Esophagus muscularis mucosa (tissue), 4 donors: ENCODE measurements at regions not wholly inside any gene's neighbourhood (a gene's known extent, or its start where the extent isn't known, plus 50 kb on each side); places are given as distances from the start of the nearest gene placed in this dataset.

Experiments
- CTCF ChIP-seq, 3 experiments: fragments of 200-600 bp in 2 of 3; fragments of 450-650 bp in 1 of 3; sonication (generic) in 2 of 3; IDR thresholded peaks; one replicate each; pipeline ENCODE4 v1.5.1; 2017 to 2019; ENCODE audit warnings: antibody characterized with exemption in 3 of 3, mild to moderate bottlenecking in 2 of 3, moderate library complexity in 1 of 3
- EP300 ChIP-seq: sonication (generic); formaldehyde crosslinking; IDR thresholded peaks from one replicate; pipeline ENCODE4 v1.6.1; 2017; ENCODE audit warnings: antibody characterized with exemption
- POLR2A ChIP-seq: fragments of 450-650 bp; IDR thresholded peaks from one replicate; pipeline ENCODE4 v1.6.1; 2017; ENCODE audit warnings: antibody characterized with exemption, moderate library complexity, mild to moderate bottlenecking, low read depth
- POLR2AphosphoS5 ChIP-seq, 2 donors: sonication (generic); formaldehyde crosslinking; IDR thresholded peaks; one replicate each; pipeline ENCODE4 v1.6.1; 2017; ENCODE audit warnings: antibody characterized with exemption in 2 of 2

DNA sequence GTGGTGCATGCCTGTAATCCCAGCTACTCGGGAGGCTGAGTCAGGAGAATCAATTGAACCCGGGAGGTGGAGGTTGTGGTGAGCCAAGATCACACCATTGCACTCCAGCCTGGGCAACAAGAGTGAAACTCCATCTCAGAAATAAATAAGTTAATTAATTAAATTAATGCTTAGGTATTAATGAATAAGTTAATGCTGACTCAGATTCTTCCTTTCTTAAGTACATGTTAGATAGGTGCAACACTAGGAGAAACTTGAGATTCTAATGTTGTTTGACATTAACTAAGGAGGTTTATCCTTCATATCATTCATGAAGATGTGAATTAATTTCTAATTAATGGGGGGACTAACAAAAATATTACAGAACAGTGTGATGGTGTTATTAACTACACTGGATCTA lies 812.6 kb upstream of the SPRY2 start:
- TF ChIP-seq CTCF (IDR thresholded peaks at IDR 0.05) (no peak), POLR2AphosphoS5 (IDR thresholded peaks at IDR 0.05) (no peak), POLR2A (no peak), EP300 (no peak)
